ENCODE measurements at regions not wholly inside any gene's neighbourhood (a gene's known extent, or its start where the extent isn't known, plus 50 kb on each side); places are given as distances from the start of the nearest gene placed in this dataset.
A peak's percentile ranks its signal among the peaks of the same experiment; 100 is the strongest.

DNA sequence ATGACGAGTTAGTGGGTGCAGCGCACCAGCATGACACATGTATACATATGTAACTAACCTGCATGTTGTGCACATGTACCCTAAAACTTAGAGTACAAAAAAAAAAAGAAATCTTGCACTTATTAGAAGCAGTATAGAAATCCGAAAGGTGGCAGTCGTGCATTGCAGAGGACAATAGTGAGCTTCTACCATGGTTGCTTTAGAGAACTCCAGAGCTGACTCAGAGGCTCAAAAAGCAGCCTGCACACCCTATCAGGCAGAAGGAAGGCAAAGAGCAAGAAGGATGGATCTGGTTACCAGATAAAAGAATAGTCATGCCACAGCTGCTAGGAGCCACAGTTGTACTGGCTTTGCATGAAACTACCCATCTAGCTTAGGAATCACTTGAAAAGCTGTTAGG is 796.0 kb upstream of the TSPY4 start:
- intact Hi-C loops (cut with DNase I; ENCODE audit: low total_unique reads) = no loop called here
- TF ChIP-seq, protein P1, sequence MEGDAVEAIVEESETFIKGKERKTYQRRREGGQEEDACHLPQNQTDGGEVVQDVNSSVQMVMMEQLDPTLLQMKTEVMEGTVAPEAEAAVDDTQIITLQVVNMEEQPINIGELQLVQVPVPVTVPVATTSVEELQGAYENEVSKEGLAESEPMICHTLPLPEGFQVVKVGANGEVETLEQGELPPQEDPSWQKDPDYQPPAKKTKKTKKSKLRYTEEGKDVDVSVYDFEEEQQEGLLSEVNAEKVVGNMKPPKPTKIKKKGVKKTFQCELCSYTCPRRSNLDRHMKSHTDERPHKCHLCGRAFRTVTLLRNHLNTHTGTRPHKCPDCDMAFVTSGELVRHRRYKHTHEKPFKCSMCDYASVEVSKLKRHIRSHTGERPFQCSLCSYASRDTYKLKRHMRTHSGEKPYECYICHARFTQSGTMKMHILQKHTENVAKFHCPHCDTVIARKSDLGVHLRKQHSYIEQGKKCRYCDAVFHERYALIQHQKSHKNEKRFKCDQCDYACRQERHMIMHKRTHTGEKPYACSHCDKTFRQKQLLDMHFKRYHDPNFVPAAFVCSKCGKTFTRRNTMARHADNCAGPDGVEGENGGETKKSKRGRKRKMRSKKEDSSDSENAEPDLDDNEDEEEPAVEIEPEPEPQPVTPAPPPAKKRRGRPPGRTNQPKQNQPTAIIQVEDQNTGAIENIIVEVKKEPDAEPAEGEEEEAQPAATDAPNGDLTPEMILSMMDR (IDR thresholded peaks at IDR 0.05) = no peak
- no peak for TF ChIP-seq POLR2A (IDR thresholded peaks at IDR 0.05)
- no peak for TF ChIP-seq POLR2AphosphoS5 (IDR thresholded peaks at IDR 0.05)

DNA sequence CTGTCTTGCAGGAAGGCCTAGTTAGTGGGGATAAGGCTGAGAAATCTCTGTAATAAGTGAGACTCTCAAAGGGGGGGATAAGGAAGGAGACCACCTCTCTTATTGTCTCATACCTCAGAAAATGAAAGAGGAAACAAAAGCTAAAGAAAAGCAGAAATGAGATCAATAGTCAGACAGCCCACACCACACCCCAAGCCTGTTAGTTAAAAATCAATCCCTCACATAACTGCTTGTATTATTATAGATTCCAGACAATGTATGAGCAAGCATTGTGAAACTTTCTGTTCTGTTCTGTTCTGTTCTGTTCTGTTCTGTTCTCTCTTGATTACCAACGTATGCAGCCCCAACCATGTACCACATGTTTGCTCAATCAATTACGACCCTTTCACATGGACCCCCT is 792.5 kb upstream of the TSPY4 start:
- no peaks in the 10 kb centered on the region for H3K9me3 ChIP-seq
- no peak for DNase-seq (ENCODE audit: low spot score in 2 of 2)
- no peaks in the 10 kb centered on the region for H3K4me1 ChIP-seq
- no peak for TF ChIP-seq POLR2AphosphoS5 (IDR thresholded peaks at IDR 0.05)
- TF ChIP-seq POLR2A (IDR thresholded peaks at IDR 0.05) = no peak
- TF ChIP-seq, protein P1 (IDR thresholded peaks at IDR 0.05) = no peak
- no peaks in the 10 kb centered on the region for H3K36me3 ChIP-seq
- no peaks in the 10 kb centered on the region for H3K27me3 ChIP-seq
- H3K4me3 ChIP-seq = no peak overlapping the region
- intact Hi-C loops (cut with DNase I; ENCODE audit: low total_unique reads) = no loop called here
- H3K27ac ChIP-seq = no peak overlapping the region

More for the DNA sequence above, 796.0 kb upstream of the TSPY4 start:
- no peaks in the 10 kb centered on the region for H3K36me3 ChIP-seq
- H3K27me3 ChIP-seq = no peaks in the 10 kb centered on the region
- H3K27ac ChIP-seq = no peak overlapping the region
- H3K4me1 ChIP-seq = no peaks in the 10 kb centered on the region
- no peak for DNase-seq (ENCODE audit: low spot score in 2 of 2)
- H3K9me3 ChIP-seq = no peaks in the 10 kb centered on the region
- H3K4me3 ChIP-seq = no peak overlapping the region

DNA sequence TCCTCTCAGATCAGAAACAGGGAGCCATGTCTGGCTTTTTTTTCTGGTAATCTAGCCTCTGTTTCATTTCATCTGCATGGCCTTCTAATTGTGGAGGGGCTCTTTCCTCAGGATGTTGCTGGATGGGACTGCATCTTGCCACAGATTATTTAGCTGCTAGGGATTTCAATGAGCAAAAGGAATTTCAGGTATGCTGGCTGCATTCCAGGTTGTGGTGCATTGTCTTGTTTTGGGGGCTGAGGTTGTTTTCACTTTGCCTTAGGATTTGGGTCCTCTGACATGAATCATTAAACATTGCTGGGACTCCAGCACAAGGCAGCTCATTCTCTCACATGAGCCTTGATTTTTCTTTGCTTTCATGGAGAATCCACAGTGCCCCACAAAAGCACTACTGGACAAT is 789.3 kb upstream of the TSPY4 start:
- no peak overlapping the region for H3K4me3 ChIP-seq
- DNase-seq (ENCODE audit: low spot score in 2 of 2) = no peak
- no peak overlapping the region for H3K27ac ChIP-seq
- no peaks in the 10 kb centered on the region for H3K27me3 ChIP-seq
- TF ChIP-seq, protein P1 (IDR thresholded peaks at IDR 0.05) = no peak
- no peak for TF ChIP-seq POLR2AphosphoS5 (IDR thresholded peaks at IDR 0.05)
- no peak for TF ChIP-seq POLR2A (IDR thresholded peaks at IDR 0.05)
- H3K9me3 ChIP-seq = no peaks in the 10 kb centered on the region
- H3K36me3 ChIP-seq = no peaks in the 10 kb centered on the region
- H3K4me1 ChIP-seq = no peaks in the 10 kb centered on the region
- intact Hi-C loops (cut with DNase I; ENCODE audit: low total_unique reads) = no loop called here

DNA sequence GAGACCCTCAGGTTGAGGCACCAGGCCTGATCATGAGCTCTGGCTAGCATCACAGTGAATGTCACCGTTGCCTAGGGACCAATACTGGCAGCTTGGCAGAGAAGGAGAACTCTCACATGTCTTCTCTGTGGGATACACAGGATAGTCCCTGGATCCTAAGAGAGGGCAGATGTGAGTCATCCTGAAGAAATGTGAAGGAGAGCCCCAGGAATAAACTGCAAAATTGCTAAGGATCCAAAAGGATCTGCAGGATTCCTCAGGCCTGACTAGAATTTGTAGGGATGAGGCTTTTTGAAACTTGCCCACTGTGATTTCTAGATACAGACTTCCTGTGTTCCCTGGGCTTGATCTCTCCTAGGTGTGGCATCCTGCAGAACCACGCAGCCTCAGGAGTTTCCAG is 785.9 kb upstream of the TSPY4 start:
- TF ChIP-seq POLR2A (IDR thresholded peaks at IDR 0.05) = no peak
- TF ChIP-seq, protein P1 (IDR thresholded peaks at IDR 0.05) = no peak
- intact Hi-C loops (cut with DNase I; ENCODE audit: low total_unique reads) = no loop called here
- Histone ChIP-seq H3K27me3 (no peaks in the 10 kb centered on the region), H3K36me3 (no peaks in the 10 kb centered on the region), H3K4me3 (no peak overlapping the region), H3K9me3 (no peaks in the 10 kb centered on the region), H3K27ac (no peak overlapping the region), H3K4me1 (no peaks in the 10 kb centered on the region)
- no peak for DNase-seq (ENCODE audit: low spot score in 2 of 2)

DNA sequence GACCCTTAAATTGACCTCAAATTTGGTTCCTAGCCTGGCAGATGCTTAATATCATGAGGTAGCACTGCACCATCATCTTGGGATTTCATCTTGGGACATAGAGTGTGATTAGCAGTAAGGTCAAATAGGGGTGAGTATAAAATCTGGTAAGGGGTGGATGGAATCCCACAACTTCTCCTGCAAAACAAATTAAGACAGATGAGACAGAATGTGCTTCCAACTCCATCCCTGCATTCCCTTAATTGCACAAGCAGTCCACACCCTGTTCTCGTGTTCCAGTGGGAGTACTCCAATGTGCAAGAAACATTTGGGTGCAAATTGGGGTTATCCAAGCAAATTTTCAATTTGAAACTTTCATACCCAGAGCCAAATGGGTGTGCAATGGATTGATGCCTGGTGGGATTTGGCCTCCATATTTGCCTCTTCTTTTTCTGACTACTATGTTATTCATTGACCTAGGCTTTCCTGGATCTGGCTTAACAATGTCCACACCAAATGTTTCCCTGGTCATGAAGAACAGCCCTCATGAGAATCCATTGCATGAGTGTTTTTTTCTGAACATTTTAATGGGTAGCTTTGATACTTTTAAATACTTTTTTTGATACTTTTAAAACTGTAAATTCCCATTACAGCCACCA is 785.0 kb upstream of the TSPY4 start:
- H3K27ac ChIP-seq = no peak overlapping the region
- intact Hi-C loops (cut with DNase I; ENCODE audit: low total_unique reads) = no loop called here
- H3K4me3 ChIP-seq = no peak overlapping the region
- no peaks in the 10 kb centered on the region for H3K27me3 ChIP-seq
- H3K4me1 ChIP-seq = no peaks in the 10 kb centered on the region
- no peaks in the 10 kb centered on the region for H3K9me3 ChIP-seq
- DNase-seq (ENCODE audit: low spot score in 2 of 2) = no peak
- TF ChIP-seq, protein P1 (IDR thresholded peaks at IDR 0.05) = no peak
- TF ChIP-seq POLR2AphosphoS5 (IDR thresholded peaks at IDR 0.05) = peak in 1 of 3 donors; percentile 76
- H3K36me3 ChIP-seq = no peaks in the 10 kb centered on the region

All from breast epithelium (tissue), 4 donors.